SU-DHL-6 (cell line): ENCODE measurements at regions not wholly inside any gene's neighbourhood (a gene's known extent, or its start where the extent isn't known, plus 50 kb on each side); places are given as distances from the start of the nearest gene placed in this dataset.

Experiments
- H2AFZ ChIP-seq: fragments of 200-600 bp; sonication (generic); 2 replicates; pipeline ENCODE4 v1.6.1; 2014; ENCODE audit warnings: low read depth, mild to moderate bottlenecking, moderate library complexity, mixed read lengths, antibody characterized with exemption, low read length; ENCODE audit not compliant: severe bottlenecking
- H3F3A ChIP-seq: fragments of 200-600 bp; shearing (Covaris generic); 2 replicates; pipeline ENCODE4 v1.6.0; 2016; ENCODE audit warnings: antibody characterized with exemption, mild to moderate bottlenecking; ENCODE audit not compliant: insufficient read depth
- H3K27ac ChIP-seq: fragments of 200-600 bp; sonication (generic); 2 replicates; pipeline ENCODE4 v1.5.1; 2016; ENCODE audit warnings: low read depth, mild to moderate bottlenecking, low read length, moderate library complexity, mixed read lengths
- H3K27me3 ChIP-seq: fragments of 200-600 bp; sonication (generic), shearing (Covaris generic); 2 replicates; pipeline ENCODE4 v1.6.0; 2014; ENCODE audit warnings: mild to moderate bottlenecking, low read length
- H3K36me3 ChIP-seq: fragments of 200-600 bp; sonication (generic); 2 replicates; pipeline ENCODE4 v1.6.1; 2014; ENCODE audit warnings: mild to moderate bottlenecking, low read length, mixed read lengths
- H3K4me2 ChIP-seq: fragments of 300-600, 200-600 bp; shearing (Covaris generic), sonication (generic); 2 replicates; pipeline ENCODE4 v1.6.0; 2014; ENCODE audit warnings: low read length, low read depth, mild to moderate bottlenecking; ENCODE audit not compliant: poor library complexity, severe bottlenecking
- H3K4me3 ChIP-seq: fragments of 200-600 bp; sonication (generic); 2 replicates; pipeline ENCODE4 v1.5.1; 2014; ENCODE audit warnings: antibody characterized with exemption, low read length, mild to moderate bottlenecking, mixed read lengths; ENCODE audit not compliant: insufficient read depth, poor library complexity, severe bottlenecking
- H3K79me2 ChIP-seq: fragments of 200-600 bp; sonication (generic); 2 replicates; pipeline ENCODE4 v1.6.1; 2014; ENCODE audit warnings: mild to moderate bottlenecking, low read length, moderate library complexity; ENCODE audit not compliant: insufficient read depth
- H3K9ac ChIP-seq: fragments of 200-600 bp; sonication (generic); 2 replicates; pipeline ENCODE4 v1.7.0; 2014; ENCODE audit warnings: mild to moderate bottlenecking, low read length
- H3K9me2 ChIP-seq: fragments of 200-600 bp; sonication (generic); replicated peaks from 2 replicates; pipeline ENCODE4 v1.6.1; 2014; ENCODE audit warnings: low read length; ENCODE audit not compliant: insufficient read depth
- H3K9me3 ChIP-seq: fragments of 200-600 bp; sonication (generic); 2 replicates; pipeline ENCODE4 v1.6.1; 2014; ENCODE audit warnings: low read length, mixed read lengths; ENCODE audit not compliant: insufficient read depth
- H4K20me1 ChIP-seq: fragments of 200-600 bp; sonication (generic); 2 replicates; pipeline ENCODE4 v1.6.1; 2014; ENCODE audit warnings: low read depth, mild to moderate bottlenecking, antibody characterized with exemption, low read length, moderate library complexity, mixed read lengths
- EZH2phosphoT487 ChIP-seq: fragments of 200-600 bp; sonication (generic), shearing (Covaris generic); conservative IDR thresholded peaks from 2 replicates; pipeline ENCODE4 v1.6.1; 2018; ENCODE audit warnings: mild to moderate bottlenecking, antibody characterized with exemption, low read length, moderate library complexity, mixed read lengths
- TF ChIP-seq, protein P1 (sequence below): fragments of 200-600 bp; sonication (generic); IDR thresholded peaks from one replicate; pipeline ENCODE4 v1.5.1; 2017; ENCODE audit warnings: antibody characterized with exemption, mild to moderate bottlenecking, low read length, moderate library complexity; ENCODE audit not compliant: insufficient read depth, poor library complexity, severe bottlenecking

DNA sequence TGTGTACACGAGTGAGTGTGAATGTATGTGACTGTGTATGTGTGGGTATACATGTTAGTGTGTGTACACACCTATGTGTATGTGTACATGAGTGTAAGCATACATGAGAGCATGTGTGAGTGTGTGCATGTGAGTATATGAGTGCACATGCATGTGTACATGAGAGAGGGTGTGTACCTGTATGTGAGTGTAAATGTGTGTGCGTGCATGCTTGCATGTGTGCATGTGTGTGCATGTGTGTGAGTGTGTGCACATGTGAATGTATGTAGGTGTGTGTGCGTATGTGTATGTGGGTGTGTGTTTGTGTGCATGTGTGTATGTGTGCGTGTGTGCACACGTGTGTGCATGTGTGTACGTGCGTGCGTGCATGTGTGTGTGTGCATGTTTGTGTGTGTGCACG lies 183.4 kb downstream of the BMP7 start:
- no peak overlapping the region for H3K4me3 ChIP-seq
- peaks cover 8% of the 10 kb centered on the region; the same call in 1 of the 2 replicates for H3K9me3 ChIP-seq
- no peak overlapping the region for H3K9ac ChIP-seq
- H3K27me3 ChIP-seq: no peaks in the 10 kb centered on the region
- H3K9me2 ChIP-seq: no peaks in the 10 kb centered on the region
- no peaks in the 10 kb centered on the region for H4K20me1 ChIP-seq
- no peaks in the 10 kb centered on the region for H3K36me3 ChIP-seq
- TF ChIP-seq EZH2phosphoT487: no peak
- TF ChIP-seq, protein P1, sequence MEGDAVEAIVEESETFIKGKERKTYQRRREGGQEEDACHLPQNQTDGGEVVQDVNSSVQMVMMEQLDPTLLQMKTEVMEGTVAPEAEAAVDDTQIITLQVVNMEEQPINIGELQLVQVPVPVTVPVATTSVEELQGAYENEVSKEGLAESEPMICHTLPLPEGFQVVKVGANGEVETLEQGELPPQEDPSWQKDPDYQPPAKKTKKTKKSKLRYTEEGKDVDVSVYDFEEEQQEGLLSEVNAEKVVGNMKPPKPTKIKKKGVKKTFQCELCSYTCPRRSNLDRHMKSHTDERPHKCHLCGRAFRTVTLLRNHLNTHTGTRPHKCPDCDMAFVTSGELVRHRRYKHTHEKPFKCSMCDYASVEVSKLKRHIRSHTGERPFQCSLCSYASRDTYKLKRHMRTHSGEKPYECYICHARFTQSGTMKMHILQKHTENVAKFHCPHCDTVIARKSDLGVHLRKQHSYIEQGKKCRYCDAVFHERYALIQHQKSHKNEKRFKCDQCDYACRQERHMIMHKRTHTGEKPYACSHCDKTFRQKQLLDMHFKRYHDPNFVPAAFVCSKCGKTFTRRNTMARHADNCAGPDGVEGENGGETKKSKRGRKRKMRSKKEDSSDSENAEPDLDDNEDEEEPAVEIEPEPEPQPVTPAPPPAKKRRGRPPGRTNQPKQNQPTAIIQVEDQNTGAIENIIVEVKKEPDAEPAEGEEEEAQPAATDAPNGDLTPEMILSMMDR: no peak
- H3K79me2 ChIP-seq: no peaks in the 10 kb centered on the region
- H3K4me2 ChIP-seq: no peak overlapping the region
- H3K27ac ChIP-seq: no peak overlapping the region
- H2AFZ ChIP-seq: no peak overlapping the region
- no peaks in the 10 kb centered on the region for H3F3A ChIP-seq

DNA sequence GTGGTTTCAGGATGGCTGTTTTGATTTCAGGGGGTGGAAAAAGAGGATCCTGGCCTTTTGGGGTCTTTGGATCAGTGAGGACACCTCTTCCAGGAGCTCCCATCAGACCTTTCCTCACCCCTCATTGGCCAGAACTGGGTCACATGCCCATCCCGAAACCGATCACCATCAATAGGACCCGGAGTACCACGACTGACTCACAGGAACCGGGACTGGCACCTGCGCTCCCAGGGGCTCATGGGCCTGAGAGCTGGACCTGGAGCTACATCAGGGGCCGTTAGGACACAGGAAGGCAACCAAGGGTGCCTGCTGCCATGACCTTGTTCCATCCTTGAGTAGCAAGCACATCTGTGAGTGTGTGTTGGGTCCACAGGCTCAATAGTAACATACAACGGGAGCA lies 180.4 kb downstream of the BMP7 start:
- Histone ChIP-seq H3K9me3 (no peaks in the 10 kb centered on the region), H4K20me1 (no peaks in the 10 kb centered on the region), H3K4me3 (no peak overlapping the region), H3K4me2 (no peak overlapping the region), H3K27me3 (no peaks in the 10 kb centered on the region), H3K9ac (no peak overlapping the region), H3K36me3 (no peaks in the 10 kb centered on the region), H2AFZ (no peak overlapping the region), H3K79me2 (no peaks in the 10 kb centered on the region), H3K27ac (no peak overlapping the region), H3F3A (no peaks in the 10 kb centered on the region), H3K9me2 (no peaks in the 10 kb centered on the region)
- TF ChIP-seq, protein P1: no peak
- TF ChIP-seq EZH2phosphoT487: no peak

DNA sequence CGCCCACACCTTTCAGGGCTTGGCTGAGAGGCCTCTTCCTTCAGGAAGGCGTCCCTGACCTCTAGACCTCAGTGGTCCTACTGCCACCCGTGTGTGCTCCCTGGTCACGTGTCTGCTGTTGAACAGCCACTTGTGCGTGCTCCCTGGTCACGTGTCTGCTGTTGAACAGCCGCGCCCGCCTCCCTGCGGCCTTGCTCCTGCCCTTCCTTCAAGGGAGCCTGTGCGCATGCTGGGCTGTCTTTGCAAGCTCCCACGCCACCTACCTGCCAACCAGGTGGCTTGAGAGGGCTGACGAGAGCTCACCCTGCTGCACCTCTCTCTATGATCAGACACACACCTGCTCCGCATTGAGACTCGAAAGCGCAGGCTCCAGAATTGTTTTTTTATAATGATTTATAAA lies 179.3 kb downstream of the BMP7 start:
- H3K4me3 ChIP-seq: no peak overlapping the region
- H3F3A ChIP-seq: no peaks in the 10 kb centered on the region
- H3K9me2 ChIP-seq: no peaks in the 10 kb centered on the region
- H3K9me3 ChIP-seq: no peaks in the 10 kb centered on the region
- no peak overlapping the region for H2AFZ ChIP-seq
- H3K9ac ChIP-seq: no peak overlapping the region
- H3K4me2 ChIP-seq: no peak overlapping the region
- H3K79me2 ChIP-seq: no peaks in the 10 kb centered on the region
- no peak overlapping the region for H3K27ac ChIP-seq
- no peaks in the 10 kb centered on the region for H4K20me1 ChIP-seq
- TF ChIP-seq, protein P1: no peak
- TF ChIP-seq EZH2phosphoT487: no peak
- H3K36me3 ChIP-seq: no peaks in the 10 kb centered on the region
- no peaks in the 10 kb centered on the region for H3K27me3 ChIP-seq

- Histone ChIP-seq H2AFZ (no peak overlapping the region), H3K9me3 (no peaks in the 10 kb centered on the region), H3K9ac (no peak overlapping the region), H4K20me1 (no peaks in the 10 kb centered on the region), H3K4me3 (no peak overlapping the region), H3F3A (no peaks in the 10 kb centered on the region), H3K4me2 (no peak overlapping the region), H3K36me3 (no peaks in the 10 kb centered on the region), H3K27me3 (no peaks in the 10 kb centered on the region), H3K27ac (no peak overlapping the region), H3K9me2 (no peaks in the 10 kb centered on the region), H3K79me2 (no peaks in the 10 kb centered on the region)
- TF ChIP-seq EZH2phosphoT487: no peak
- TF ChIP-seq, protein P1: no peak
Observed at GRCh38 chr20:57087705-57088104, 178.7 kb downstream of the BMP7 start.
